GM12878 (cell line): ENCODE measurements at regions not wholly inside any gene's neighbourhood (a gene's known extent, or its start where the extent isn't known, plus 50 kb on each side); places are given as distances from the start of the nearest gene placed in this dataset.

Experiments used
- ATAC-seq: fragments of 200-7000 bp; cut with Tn5 transposase; 3 replicates; pipeline ENCODE4 v1.9.1; 2020; ENCODE audit warnings: mild to moderate bottlenecking, moderate library complexity
- BruUV-seq: library from RNA; stranded (reverse); fragments of 400-500 nt; replicated peaks from 2 replicates; lab custom pipeline; 2021; lab: Mats Ljungman, UMichigan
- CTCF ChIA-PET: fragments of 300-600 bp; sonication (Branson Sonifier 250); formaldehyde crosslinking; extraction: SDS; loops from one replicate; lab custom pipeline; 2021; ENCODE audit warnings: inconsistent platforms; lab: Yijun Ruan, JAX
- POLR2A ChIA-PET: fragments of 350-600 bp; formaldehyde crosslinking; extraction: SDS; loops from one replicate; lab custom pipeline; 2021; ENCODE audit warnings: inconsistent platforms; lab: Charles Lee
- RAD21 ChIA-PET: fragments of 300-600 bp; sonication (Branson Sonifier 250); formaldehyde crosslinking; loops from one replicate; lab custom pipeline; 2023; ENCODE audit warnings: antibody characterized with exemption; ENCODE audit not compliant: unreplicated experiment; lab: Charles Lee
- SMC1A ChIA-PET: fragments of 300-600 bp; sonication (Branson Sonifier 250); formaldehyde crosslinking; loops from one replicate; lab custom pipeline; 2023; ENCODE audit not compliant: unreplicated experiment, uncharacterized antibody; lab: Charles Lee
- DNase-seq: peaks from one replicate; pipeline ENCODE4 v3.0.0-alpha.2; 2011; ENCODE audit warnings: low read depth, low spot score
- FAIRE-seq: peaks from 3 replicates; lab custom pipeline; 2011; peaks lifted over from hg19 to GRCh38; lab: Jason Lieb, UNC
- H2AFZ ChIP-seq: 2 replicates; pipeline ENCODE4 v1.6.0; 2011; ENCODE audit warnings: low read depth, low read length, control low read depth; ENCODE audit not compliant: control insufficient read depth
- H3K27ac ChIP-seq: 2 replicates; pipeline ENCODE4 v1.5.1; 2011; ENCODE audit warnings: control low read depth; ENCODE audit not compliant: control insufficient read depth, insufficient read depth
- H3K27me3 ChIP-seq, 2 experiments: replicated peaks in 1 of 2; 2 replicates each; pipeline versions ENCODE4 v1.6.0 to v1.6.1; 2011; ENCODE audit warnings: low read length in 1 of 2; ENCODE audit not compliant: control insufficient read depth in 2 of 2, insufficient read depth in 2 of 2
- H3K36me3 ChIP-seq, 2 experiments: 2 replicates each; pipeline ENCODE4 v1.5.1; 2011; ENCODE audit warnings: low read length in 1 of 2; ENCODE audit not compliant: control insufficient read depth in 2 of 2, insufficient read depth in 2 of 2
- H3K4me1 ChIP-seq: 2 replicates; pipeline ENCODE4 v1.6.1; 2011; ENCODE audit warnings: mild to moderate bottlenecking, low read length, moderate library complexity, mixed read lengths; ENCODE audit not compliant: control insufficient read depth, insufficient read depth
- H3K4me2 ChIP-seq: 2 replicates; pipeline ENCODE4 v1.6.0; 2011; ENCODE audit warnings: control low read depth; ENCODE audit not compliant: control insufficient read depth, insufficient read depth
- H3K4me3 ChIP-seq: fragments of 200-600 bp; sonication (generic); 2 replicates; pipeline ENCODE4 v1.5.1; 2016
- H3K79me2 ChIP-seq: 2 replicates; pipeline ENCODE4 v1.6.0; 2011; ENCODE audit warnings: low read length; ENCODE audit not compliant: control insufficient read depth, insufficient read depth
- H3K9ac ChIP-seq: 2 replicates; pipeline ENCODE4 v1.8.0; 2011; ENCODE audit warnings: low read length, control low read depth, mixed read lengths; ENCODE audit not compliant: control insufficient read depth, insufficient read depth
- H3K9me3 ChIP-seq: replicated peaks from 3 replicates; pipeline ENCODE4 v1.5.1; 2011; ENCODE audit warnings: mild to moderate bottlenecking, low read length; ENCODE audit not compliant: control insufficient read depth, insufficient read depth
- H4K20me1 ChIP-seq: 2 replicates; pipeline ENCODE4 v1.6.0; 2011; ENCODE audit not compliant: control insufficient read depth, insufficient read depth
- EZH2 ChIP-seq: IDR thresholded peaks from 2 replicates; pipeline ENCODE4 v1.6.1; 2012; ENCODE audit warnings: low read depth, mild to moderate bottlenecking, control low read depth, inconsistent platforms, low read length, borderline replicate concordance; ENCODE audit not compliant: control insufficient read depth
- HSF1 ChIP-seq: fragments of 150-350 bp; IDR thresholded peaks from 2 replicates; pipeline ENCODE4 v1.6.1; 2014; ENCODE audit warnings: mild to moderate bottlenecking, low read depth, low read length
- MXI1 ChIP-seq: fragments of 150-350 bp; IDR thresholded peaks from 2 replicates; pipeline ENCODE4 v1.6.1; 2011; ENCODE audit warnings: low read depth, mild to moderate bottlenecking, inconsistent platforms, low read length, improper control_type of control experiment
- PAX5 ChIP-seq: IDR thresholded peaks from 2 replicates; pipeline ENCODE4 v1.6.1; 2011; ENCODE audit warnings: low read depth, low read length, borderline replicate concordance
- USF2 ChIP-seq: IDR thresholded peaks from 2 replicates; pipeline ENCODE4 v1.6.1; 2011; ENCODE audit warnings: low read depth, low read length, improper control_type of control experiment, borderline replicate concordance
- ZSCAN29 ChIP-seq: fragments of 450-650 bp; IDR thresholded peaks from 2 replicates; pipeline ENCODE4 v1.6.1; 2017; ENCODE audit warnings: mild to moderate bottlenecking, moderate library complexity
- WGBS: methylation state at CpG from one replicate; pipeline ENCODE4 v1.1.6; 2016; ENCODE audit warnings: low lambda C conversion rate; ENCODE audit not compliant: insufficient replicate concordance, insufficient coverage; ENCODE audit errors: missing lambda C conversion rate; 5-methylcytosine and 5-hydroxymethylcytosine counted together
- in situ Hi-C: fragments of 300-500 bp; cut with MboI; formaldehyde crosslinking; loops from 9 replicates; pipeline ENCODE4 v1.14.3; 2018; ENCODE audit warnings: mixed read lengths
- intact Hi-C: fragments of 100-400 bp; cut with micrococcal nuclease; formaldehyde crosslinking; loops from one replicate; pipeline ENCODE4 v1.14.2; 2022; ENCODE audit not compliant: unreplicated experiment
- TF ChIP-seq, protein P1 (sequence below), 3 experiments: IDR thresholded peaks in 2 of 3; conservative IDR thresholded peaks in 1 of 3; 2 replicates each; pipeline ENCODE4 v1.5.1; 2011; ENCODE audit warnings: low read depth in 3 of 3, low read length in 3 of 3, mild to moderate bottlenecking in 3 of 3, control low read depth in 2 of 3, moderate library complexity in 2 of 3, inconsistent platforms in 1 of 3, mixed read lengths in 1 of 3; ENCODE audit not compliant: control insufficient read depth in 2 of 3, insufficient read depth in 1 of 3; ENCODE audit errors: extremely low read depth in 1 of 3
- TF ChIP-seq, protein P2 (sequence below): fragments of 150-350 bp; IDR thresholded peaks from 2 replicates; pipeline ENCODE4 v1.6.1; 2016; ENCODE audit warnings: low read depth, low read length

- no peak for TF ChIP-seq USF2
- no peak for TF ChIP-seq HSF1
- no peak for TF ChIP-seq ZSCAN29
- TF ChIP-seq EZH2: no peak
- TF ChIP-seq, protein P1, sequence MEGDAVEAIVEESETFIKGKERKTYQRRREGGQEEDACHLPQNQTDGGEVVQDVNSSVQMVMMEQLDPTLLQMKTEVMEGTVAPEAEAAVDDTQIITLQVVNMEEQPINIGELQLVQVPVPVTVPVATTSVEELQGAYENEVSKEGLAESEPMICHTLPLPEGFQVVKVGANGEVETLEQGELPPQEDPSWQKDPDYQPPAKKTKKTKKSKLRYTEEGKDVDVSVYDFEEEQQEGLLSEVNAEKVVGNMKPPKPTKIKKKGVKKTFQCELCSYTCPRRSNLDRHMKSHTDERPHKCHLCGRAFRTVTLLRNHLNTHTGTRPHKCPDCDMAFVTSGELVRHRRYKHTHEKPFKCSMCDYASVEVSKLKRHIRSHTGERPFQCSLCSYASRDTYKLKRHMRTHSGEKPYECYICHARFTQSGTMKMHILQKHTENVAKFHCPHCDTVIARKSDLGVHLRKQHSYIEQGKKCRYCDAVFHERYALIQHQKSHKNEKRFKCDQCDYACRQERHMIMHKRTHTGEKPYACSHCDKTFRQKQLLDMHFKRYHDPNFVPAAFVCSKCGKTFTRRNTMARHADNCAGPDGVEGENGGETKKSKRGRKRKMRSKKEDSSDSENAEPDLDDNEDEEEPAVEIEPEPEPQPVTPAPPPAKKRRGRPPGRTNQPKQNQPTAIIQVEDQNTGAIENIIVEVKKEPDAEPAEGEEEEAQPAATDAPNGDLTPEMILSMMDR (IDR thresholded peaks at IDR 0.05 in 2 of 3, conservative IDR thresholded peaks at IDR 0.05 in 1 of 3; ENCODE audit: control insufficient read depth in 2 of 3, extremely low read depth in 1 of 3, insufficient read depth in 1 of 3, low read depth in 3 of 3, low read length in 3 of 3): no peak
- TF ChIP-seq, all 136 proteins: peak for 0
Measured at GRCh38 chr10:43796781-43797180, 148.1 kb upstream of the ZNF32 start (continued).

GRCh38 chr10:43795639-43796038 is 147.0 kb upstream of the ZNF32 start:
- RAD21 ChIA-PET: no interaction called here
- intact Hi-C loops: no loop called here
- no peaks in the 10 kb centered on the region for H3K9me3 ChIP-seq
- H2AFZ ChIP-seq: no peak overlapping the region
- no peaks in the 10 kb centered on the region; a peak in 2 of 4 replicates for H3K27me3 ChIP-seq
- H3K4me1 ChIP-seq: no peaks in the 10 kb centered on the region
- no peak for ATAC-seq
- in situ Hi-C loops: no loop called here
- no peak overlapping the region for H3K4me2 ChIP-seq
- H3K36me3 ChIP-seq: no peaks in the 10 kb centered on the region
- H3K4me3 ChIP-seq: no peak overlapping the region
- SMC1A ChIA-PET: no interaction called here
- no TSS peak for BruUV-seq
- no peak for DNase-seq
- 23% methylated on average over 4 of the region's 4 CpGs for WGBS
- TF ChIP-seq PAX5: no peak
- TF ChIP-seq, protein P2, sequence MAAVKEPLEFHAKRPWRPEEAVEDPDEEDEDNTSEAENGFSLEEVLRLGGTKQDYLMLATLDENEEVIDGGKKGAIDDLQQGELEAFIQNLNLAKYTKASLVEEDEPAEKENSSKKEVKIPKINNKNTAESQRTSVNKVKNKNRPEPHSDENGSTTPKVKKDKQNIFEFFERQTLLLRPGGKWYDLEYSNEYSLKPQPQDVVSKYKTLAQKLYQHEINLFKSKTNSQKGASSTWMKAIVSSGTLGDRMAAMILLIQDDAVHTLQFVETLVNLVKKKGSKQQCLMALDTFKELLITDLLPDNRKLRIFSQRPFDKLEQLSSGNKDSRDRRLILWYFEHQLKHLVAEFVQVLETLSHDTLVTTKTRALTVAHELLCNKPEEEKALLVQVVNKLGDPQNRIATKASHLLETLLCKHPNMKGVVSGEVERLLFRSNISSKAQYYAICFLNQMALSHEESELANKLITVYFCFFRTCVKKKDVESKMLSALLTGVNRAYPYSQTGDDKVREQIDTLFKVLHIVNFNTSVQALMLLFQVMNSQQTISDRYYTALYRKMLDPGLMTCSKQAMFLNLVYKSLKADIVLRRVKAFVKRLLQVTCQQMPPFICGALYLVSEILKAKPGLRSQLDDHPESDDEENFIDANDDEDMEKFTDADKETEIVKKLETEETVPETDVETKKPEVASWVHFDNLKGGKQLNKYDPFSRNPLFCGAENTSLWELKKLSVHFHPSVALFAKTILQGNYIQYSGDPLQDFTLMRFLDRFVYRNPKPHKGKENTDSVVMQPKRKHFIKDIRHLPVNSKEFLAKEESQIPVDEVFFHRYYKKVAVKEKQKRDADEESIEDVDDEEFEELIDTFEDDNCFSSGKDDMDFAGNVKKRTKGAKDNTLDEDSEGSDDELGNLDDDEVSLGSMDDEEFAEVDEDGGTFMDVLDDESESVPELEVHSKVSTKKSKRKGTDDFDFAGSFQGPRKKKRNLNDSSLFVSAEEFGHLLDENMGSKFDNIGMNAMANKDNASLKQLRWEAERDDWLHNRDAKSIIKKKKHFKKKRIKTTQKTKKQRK: no peak
- TF ChIP-seq MXI1: no peak
- POLR2A ChIA-PET: no interaction called here
- no peak overlapping the region for H3K9ac ChIP-seq
- CTCF ChIA-PET: no interaction called here
- no peaks in the 10 kb centered on the region for H3K79me2 ChIP-seq
- FAIRE-seq: no peak
- no peak overlapping the region for H3K27ac ChIP-seq
- no peaks in the 10 kb centered on the region for H4K20me1 ChIP-seq
